ENCODE measurements at regions not wholly inside any gene's neighbourhood (a gene's known extent, or its start where the extent isn't known, plus 50 kb on each side); places are given as distances from the start of the nearest gene placed in this dataset.

DNA sequence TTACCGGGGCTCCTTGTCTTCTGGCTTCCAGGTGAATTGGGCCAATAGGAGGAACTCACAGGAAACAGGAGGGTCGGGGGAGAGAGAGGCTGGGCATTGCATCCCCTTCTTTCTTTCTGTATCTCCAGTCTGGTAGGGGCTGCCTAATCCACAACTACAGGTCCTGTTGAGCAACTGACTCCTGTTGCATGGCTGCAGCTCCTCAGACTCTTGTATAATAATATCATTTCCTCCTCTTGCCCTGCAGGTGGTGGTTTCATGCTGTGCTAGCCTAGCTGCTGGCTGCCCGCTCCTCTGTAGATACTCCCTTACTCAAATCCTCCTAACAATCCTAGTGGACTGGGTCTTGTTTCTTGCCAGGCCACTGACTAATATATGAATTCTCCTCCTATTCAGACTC is 276.5 kb upstream of the SMIM30 start:
- no peaks in the 10 kb centered on the region for H3K27me3 ChIP-seq
- H3K4me1 ChIP-seq, result no peaks in the 10 kb centered on the region
- TF ChIP-seq POLR2A (IDR thresholded peaks at IDR 0.05) (no peak), POLR2AphosphoS5 (IDR thresholded peaks at IDR 0.05) (no peak)
- TF ChIP-seq, protein P1, sequence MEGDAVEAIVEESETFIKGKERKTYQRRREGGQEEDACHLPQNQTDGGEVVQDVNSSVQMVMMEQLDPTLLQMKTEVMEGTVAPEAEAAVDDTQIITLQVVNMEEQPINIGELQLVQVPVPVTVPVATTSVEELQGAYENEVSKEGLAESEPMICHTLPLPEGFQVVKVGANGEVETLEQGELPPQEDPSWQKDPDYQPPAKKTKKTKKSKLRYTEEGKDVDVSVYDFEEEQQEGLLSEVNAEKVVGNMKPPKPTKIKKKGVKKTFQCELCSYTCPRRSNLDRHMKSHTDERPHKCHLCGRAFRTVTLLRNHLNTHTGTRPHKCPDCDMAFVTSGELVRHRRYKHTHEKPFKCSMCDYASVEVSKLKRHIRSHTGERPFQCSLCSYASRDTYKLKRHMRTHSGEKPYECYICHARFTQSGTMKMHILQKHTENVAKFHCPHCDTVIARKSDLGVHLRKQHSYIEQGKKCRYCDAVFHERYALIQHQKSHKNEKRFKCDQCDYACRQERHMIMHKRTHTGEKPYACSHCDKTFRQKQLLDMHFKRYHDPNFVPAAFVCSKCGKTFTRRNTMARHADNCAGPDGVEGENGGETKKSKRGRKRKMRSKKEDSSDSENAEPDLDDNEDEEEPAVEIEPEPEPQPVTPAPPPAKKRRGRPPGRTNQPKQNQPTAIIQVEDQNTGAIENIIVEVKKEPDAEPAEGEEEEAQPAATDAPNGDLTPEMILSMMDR (IDR thresholded peaks at IDR 0.05), result no peak
- intact Hi-C loops (cut with DNase I; ENCODE audit: low total_unique reads), result loop anchor here (5.0 kb wide), 1 partner anchor 333 kb away; no protein-coding TSS in a partner anchor
- H3K36me3 ChIP-seq, result no peaks in the 10 kb centered on the region
- H3K4me3 ChIP-seq, result no peak overlapping the region
- no peak overlapping the region for H3K27ac ChIP-seq
- DNase-seq (ENCODE audit: low spot score in 2 of 2), result no peak
- H3K9me3 ChIP-seq, result no peaks in the 10 kb centered on the region

DNA sequence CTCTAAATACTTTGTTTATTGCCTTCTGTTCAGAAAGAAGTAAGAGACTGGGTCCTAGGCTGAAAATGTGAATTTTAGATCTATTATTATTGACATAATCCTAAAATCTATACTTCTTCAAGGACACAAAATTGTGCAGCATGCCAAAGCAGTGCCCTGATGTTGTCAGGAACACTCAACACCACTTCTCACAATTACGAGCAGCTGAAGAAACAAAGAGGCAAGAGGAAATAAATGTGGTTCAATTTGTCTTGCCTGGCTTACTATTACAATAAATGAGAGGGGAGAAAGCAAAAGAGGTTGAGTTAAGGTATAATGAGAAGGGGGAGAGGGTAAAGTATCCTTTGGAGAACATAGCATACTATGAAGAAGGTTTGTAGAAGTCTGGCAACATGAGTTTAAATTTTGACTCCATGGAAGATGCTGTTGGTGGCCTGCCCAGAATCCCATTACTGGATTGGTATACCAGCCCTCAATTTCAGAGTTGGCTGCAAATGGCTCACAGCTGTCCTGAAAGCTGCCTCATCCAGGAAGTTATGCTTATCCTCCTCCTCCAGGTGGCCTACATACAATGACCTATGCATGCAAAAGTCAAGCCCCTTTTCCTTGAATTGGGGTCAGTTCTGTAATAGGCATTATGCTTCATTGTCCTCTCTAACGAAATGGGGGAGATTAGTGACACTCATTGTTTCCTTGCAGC is 274.6 kb upstream of the SMIM30 start:
- intact Hi-C loops (cut with DNase I; ENCODE audit: low total_unique reads), result no loop called here
- Histone ChIP-seq H3K4me3 (no peak overlapping the region), H3K36me3 (no peaks in the 10 kb centered on the region), H3K4me1 (no peaks in the 10 kb centered on the region), H3K27ac (no peak overlapping the region), H3K27me3 (no peaks in the 10 kb centered on the region), H3K9me3 (no peaks in the 10 kb centered on the region)
- no peak for TF ChIP-seq POLR2AphosphoS5 (IDR thresholded peaks at IDR 0.05)
- no peak for TF ChIP-seq POLR2A (IDR thresholded peaks at IDR 0.05)
- TF ChIP-seq, protein P1 (IDR thresholded peaks at IDR 0.05), result no peak
- DNase-seq (ENCODE audit: low spot score in 2 of 2), result no peak

DNA sequence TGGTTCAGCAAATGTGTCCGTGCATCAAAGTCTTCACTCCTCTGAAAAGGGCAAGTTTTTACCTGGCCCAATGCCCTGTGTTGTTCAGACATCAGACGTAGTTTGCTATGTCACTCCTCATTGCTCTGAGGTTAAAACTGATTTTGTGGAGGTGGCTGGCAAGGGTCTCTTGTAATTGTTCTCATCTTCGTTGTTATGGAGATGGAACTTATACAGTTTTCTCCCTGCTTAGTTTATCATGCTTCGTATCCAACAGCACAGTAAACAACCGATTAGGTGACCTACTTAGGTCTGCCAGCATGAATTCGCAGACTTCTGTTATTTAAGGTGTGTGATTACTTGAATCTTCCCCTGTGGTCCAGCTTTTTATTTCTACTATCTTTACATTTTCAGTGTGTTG is 274.1 kb upstream of the SMIM30 start:
- no peak for TF ChIP-seq POLR2A (IDR thresholded peaks at IDR 0.05)
- no peak for TF ChIP-seq POLR2AphosphoS5 (IDR thresholded peaks at IDR 0.05)
- TF ChIP-seq, protein P1 (IDR thresholded peaks at IDR 0.05), result no peak
- Histone ChIP-seq H3K4me3 (no peak overlapping the region), H3K27me3 (no peaks in the 10 kb centered on the region), H3K36me3 (no peaks in the 10 kb centered on the region), H3K9me3 (no peaks in the 10 kb centered on the region), H3K4me1 (no peaks in the 10 kb centered on the region), H3K27ac (no peak overlapping the region)
- intact Hi-C loops (cut with DNase I; ENCODE audit: low total_unique reads), result no loop called here
- no peak for DNase-seq (ENCODE audit: low spot score in 2 of 2)

DNA sequence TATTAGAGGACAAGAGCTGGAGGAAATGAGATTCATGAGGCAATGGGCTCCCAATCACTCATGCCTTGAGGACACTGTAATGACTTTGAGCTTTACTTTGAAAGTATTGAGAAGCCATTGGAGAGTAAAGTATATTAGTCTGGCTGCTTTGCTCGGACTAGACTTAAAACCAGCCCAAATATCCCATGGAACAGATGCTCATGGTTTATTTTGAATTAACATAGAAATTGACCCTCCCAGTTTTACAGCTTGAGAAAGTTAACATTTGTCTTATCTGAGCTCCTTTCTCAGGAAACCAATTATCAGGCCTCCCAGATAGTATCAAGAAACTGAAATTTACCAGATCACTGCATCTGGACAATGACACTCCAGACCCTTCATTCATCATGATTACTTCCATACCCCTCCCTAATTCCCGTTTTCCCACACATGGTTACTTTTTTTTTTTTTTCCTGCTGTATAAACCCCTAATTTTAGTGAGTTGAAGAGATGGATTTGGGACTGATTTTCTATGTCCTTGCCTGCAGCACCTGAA is 270.8 kb upstream of the SMIM30 start:
- H3K36me3 ChIP-seq, result no peaks in the 10 kb centered on the region
- no peaks in the 10 kb centered on the region for H3K4me1 ChIP-seq
- no peak overlapping the region for H3K27ac ChIP-seq
- H3K9me3 ChIP-seq, result no peaks in the 10 kb centered on the region
- H3K4me3 ChIP-seq, result no peak overlapping the region
- TF ChIP-seq, protein P1 (IDR thresholded peaks at IDR 0.05), result no peak
- TF ChIP-seq POLR2AphosphoS5 (IDR thresholded peaks at IDR 0.05), result no peak
- TF ChIP-seq POLR2A (IDR thresholded peaks at IDR 0.05), result no peak
- intact Hi-C loops (cut with DNase I; ENCODE audit: low total_unique reads), result no loop called here
- DNase-seq (ENCODE audit: low spot score in 2 of 2), result no peak
- H3K27me3 ChIP-seq, result no peaks in the 10 kb centered on the region

DNA sequence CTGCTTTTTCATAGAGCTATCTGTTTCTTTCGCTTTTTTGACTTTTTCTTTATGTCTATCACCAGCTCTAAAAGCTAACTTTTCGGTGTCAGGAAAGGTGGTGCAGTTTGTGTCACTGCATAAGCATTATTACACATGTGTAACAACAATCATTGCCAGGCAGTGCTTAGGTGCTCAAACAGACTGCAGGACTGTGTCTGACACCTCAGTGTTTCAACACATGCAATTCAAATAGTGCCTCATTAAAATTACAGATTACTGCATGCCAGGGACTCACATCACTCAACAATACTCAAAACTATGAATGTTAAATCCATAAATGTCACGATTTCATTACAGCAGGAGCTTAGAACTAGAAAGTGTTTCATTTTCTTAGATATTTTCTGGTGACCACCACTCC is 265.3 kb upstream of the SMIM30 start:
- no peak for DNase-seq (ENCODE audit: low spot score in 2 of 2)
- Histone ChIP-seq H3K27me3 (no peaks in the 10 kb centered on the region), H3K27ac (no peak overlapping the region), H3K4me3 (no peak overlapping the region), H3K4me1 (no peaks in the 10 kb centered on the region), H3K36me3 (no peaks in the 10 kb centered on the region), H3K9me3 (no peaks in the 10 kb centered on the region)
- intact Hi-C loops (cut with DNase I; ENCODE audit: low total_unique reads), result no loop called here
- TF ChIP-seq POLR2AphosphoS5 (IDR thresholded peaks at IDR 0.05) (no peak), POLR2A (IDR thresholded peaks at IDR 0.05) (no peak)

Measured in breast epithelium (tissue), 4 donors.